NCI-H146 treated with DMSO at 0.1 percent for 48 hours (cell line): ENCODE measurements at regions not wholly inside any gene's neighbourhood (a gene's known extent, or its start where the extent isn't known, plus 50 kb on each side); places are given as distances from the start of the nearest gene placed in this dataset.
"Not testable (repeated sequence)": the region's sequence is repeated elsewhere in the genome, so short reads cannot be mapped to it uniquely, and the experiment has no call there.

Source experiments
- DNase-seq: peaks from one replicate; lab custom pipeline; 2025; ENCODE audit not compliant: unreplicated experiment; lab: John Stamatoyannopoulos, UW

GRCh38 chr11:103727262-103727661, 309.2 kb upstream of the DDI1 start:
- DNase-seq = no peak

GRCh38 chr11:103729617-103730016, 306.8 kb upstream of the DDI1 start:
- no peak for DNase-seq

- no peak for DNase-seq
Measured at GRCh38 chr11:103730131-103730940, 306.1 kb upstream of the DDI1 start.

- DNase-seq = no peak
Measured at GRCh38 chr11:103731670-103732069, 304.8 kb upstream of the DDI1 start.

GRCh38 chr11:103733889-103734288, 302.6 kb upstream of the DDI1 start:
- DNase-seq = no peak

- DNase-seq = no peak
Measured at GRCh38 chr11:103735497-103736032, 300.9 kb upstream of the DDI1 start.

- DNase-seq = no peak
Measured at GRCh38 chr11:103736315-103737036, 300.0 kb upstream of the DDI1 start.

GRCh38 chr11:103737037-103737622, 299.3 kb upstream of the DDI1 start:
- no peak for DNase-seq

GRCh38 chr11:103737747-103738146, 298.7 kb upstream of the DDI1 start:
- no peak for DNase-seq

- not testable (repeated sequence) for DNase-seq
Measured at GRCh38 chr11:103739074-103739796, 297.2 kb upstream of the DDI1 start.

GRCh38 chr11:103744496-103745153, 291.8 kb upstream of the DDI1 start:
- no peak for DNase-seq

- no peak for DNase-seq
Measured at GRCh38 chr11:103749158-103749557, 287.3 kb upstream of the DDI1 start.

- DNase-seq = no peak
Measured at GRCh38 chr11:103768816-103769215, 267.6 kb upstream of the DDI1 start.

GRCh38 chr11:103773059-103773458, 263.4 kb upstream of the DDI1 start:
- no peak for DNase-seq

GRCh38 chr11:103773537-103773936, 262.9 kb upstream of the DDI1 start:
- no peak for DNase-seq

- no peak for DNase-seq
Measured at GRCh38 chr11:103779054-103779453, 257.4 kb upstream of the DDI1 start.

GRCh38 chr11:103789952-103790351, 246.5 kb upstream of the DDI1 start:
- no peak for DNase-seq

- DNase-seq = no peak
Measured at GRCh38 chr11:103792981-103793468, 243.4 kb upstream of the DDI1 start.

- no peak for DNase-seq
Measured at GRCh38 chr11:103794262-103794661, 242.2 kb upstream of the DDI1 start.

- DNase-seq = no peak
Measured at GRCh38 chr11:103798026-103798425, 238.4 kb upstream of the DDI1 start.
